ENCODE measurements at regions not wholly inside any gene's neighbourhood (a gene's known extent, or its start where the extent isn't known, plus 50 kb on each side); places are given as distances from the start of the nearest gene placed in this dataset.

- TF ChIP-seq CTCF (IDR thresholded peaks at IDR 0.05 in 2 of 3, conservative IDR thresholded peaks at IDR 0.05 in 1 of 3; ENCODE audit: borderline replicate concordance in 1 of 3, insufficient read depth in 1 of 3, low read depth in 2 of 3, low read length in 2 of 3) (no peak), POLR2AphosphoS5 (IDR thresholded peaks at IDR 0.05; ENCODE audit: low read depth, low read length) (no peak), ZNF274 (IDR thresholded peaks at IDR 0.05; ENCODE audit: low read depth, low read length) (no peak)
Measured at GRCh38 chr9:120151149-120151548, 428.8 kb downstream of the CDK5RAP2 start.

Data from HCT116 (cell line).